SK-N-SH (cell line): ENCODE measurements at regions not wholly inside any gene's neighbourhood (a gene's known extent, or its start where the extent isn't known, plus 50 kb on each side); places are given as distances from the start of the nearest gene placed in this dataset.

Experiments
- ELF1 ChIP-seq: IDR thresholded peaks from 2 replicates; pipeline ENCODE4 v1.4.0; 2012
- EP300 ChIP-seq, 2 experiments: IDR thresholded peaks; 2 replicates each; pipeline versions ENCODE4 v1.4.0 to v1.6.1; 2012; ENCODE audit warnings: borderline replicate concordance in 1 of 2, low read depth in 1 of 2, low read length in 1 of 2
- JUND ChIP-seq: IDR thresholded peaks from 2 replicates; pipeline ENCODE4 v1.4.0; 2012
- NFIC ChIP-seq: IDR thresholded peaks from 2 replicates; pipeline ENCODE4 v1.4.0; 2012; ENCODE audit warnings: borderline replicate concordance
- POLR2AphosphoS5 ChIP-seq: IDR thresholded peaks from 2 replicates; pipeline ENCODE4 v1.6.1; 2012; ENCODE audit warnings: low read depth, low read length
- SMC3 ChIP-seq: IDR thresholded peaks from 2 replicates; pipeline ENCODE4 v1.6.1; 2012; ENCODE audit warnings: low read depth, low read length, improper control_type of control experiment
- TF ChIP-seq, protein P1 (sequence below): IDR thresholded peaks from 2 replicates; pipeline ENCODE4 v1.4.0; 2012; ENCODE audit warnings: low read depth
- TF ChIP-seq, protein P2 (sequence below): fragments of 200-600 bp; sonication (generic); IDR thresholded peaks from 2 replicates; pipeline ENCODE4 v1.6.1; 2017; ENCODE audit warnings: antibody characterized with exemption, mild to moderate bottlenecking, moderate library complexity
- TF ChIP-seq, protein P3 (sequence below): IDR thresholded peaks from 2 replicates; pipeline ENCODE4 v1.4.0; 2012; ENCODE audit warnings: low read depth, borderline replicate concordance
- TF ChIP-seq, protein P4 (sequence below): IDR thresholded peaks from 2 replicates; pipeline ENCODE4 v1.6.1; 2012; ENCODE audit warnings: mild to moderate bottlenecking, low read depth, low read length, moderate library complexity

DNA sequence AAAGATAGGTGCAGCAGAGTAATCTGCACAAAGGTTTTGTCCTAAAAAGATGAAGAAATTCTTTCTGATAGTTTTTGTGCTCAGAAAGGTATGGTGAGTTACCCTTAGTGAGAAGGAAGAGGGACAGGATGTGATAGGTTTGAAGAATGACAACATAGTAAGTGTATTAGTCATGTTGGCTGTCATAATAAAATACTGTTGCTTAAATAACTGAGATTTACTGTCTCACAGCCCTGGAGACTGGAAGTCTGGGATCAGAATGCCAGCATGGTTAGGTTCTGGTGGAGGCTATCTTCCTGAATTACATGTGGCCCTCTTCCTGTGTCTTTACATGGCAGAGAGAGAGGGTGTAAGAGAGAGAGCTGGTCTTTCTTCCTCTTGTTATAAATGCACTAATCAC is 965.2 kb downstream of the TTLL7 start:
- TF ChIP-seq JUND (peak; percentile 64), EP300 (IDR thresholded peaks at IDR 0.05; ENCODE audit: borderline replicate concordance in 1 of 2, low read depth in 1 of 2, low read length in 1 of 2) (peak in 1 of 2 experiments; percentile 87; a peak in 2 of 4 replicates), ELF1 (no peak), SMC3 (no peak), NFIC (peak; percentile 30; the same call in 1 of the 2 replicates), POLR2AphosphoS5 (no peak)
- TF ChIP-seq, protein P1, sequence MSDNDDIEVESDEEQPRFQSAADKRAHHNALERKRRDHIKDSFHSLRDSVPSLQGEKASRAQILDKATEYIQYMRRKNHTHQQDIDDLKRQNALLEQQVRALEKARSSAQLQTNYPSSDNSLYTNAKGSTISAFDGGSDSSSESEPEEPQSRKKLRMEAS, result no peak
- TF ChIP-seq, protein P2, sequence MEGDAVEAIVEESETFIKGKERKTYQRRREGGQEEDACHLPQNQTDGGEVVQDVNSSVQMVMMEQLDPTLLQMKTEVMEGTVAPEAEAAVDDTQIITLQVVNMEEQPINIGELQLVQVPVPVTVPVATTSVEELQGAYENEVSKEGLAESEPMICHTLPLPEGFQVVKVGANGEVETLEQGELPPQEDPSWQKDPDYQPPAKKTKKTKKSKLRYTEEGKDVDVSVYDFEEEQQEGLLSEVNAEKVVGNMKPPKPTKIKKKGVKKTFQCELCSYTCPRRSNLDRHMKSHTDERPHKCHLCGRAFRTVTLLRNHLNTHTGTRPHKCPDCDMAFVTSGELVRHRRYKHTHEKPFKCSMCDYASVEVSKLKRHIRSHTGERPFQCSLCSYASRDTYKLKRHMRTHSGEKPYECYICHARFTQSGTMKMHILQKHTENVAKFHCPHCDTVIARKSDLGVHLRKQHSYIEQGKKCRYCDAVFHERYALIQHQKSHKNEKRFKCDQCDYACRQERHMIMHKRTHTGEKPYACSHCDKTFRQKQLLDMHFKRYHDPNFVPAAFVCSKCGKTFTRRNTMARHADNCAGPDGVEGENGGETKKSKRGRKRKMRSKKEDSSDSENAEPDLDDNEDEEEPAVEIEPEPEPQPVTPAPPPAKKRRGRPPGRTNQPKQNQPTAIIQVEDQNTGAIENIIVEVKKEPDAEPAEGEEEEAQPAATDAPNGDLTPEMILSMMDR, result no peak
- TF ChIP-seq, protein P3, sequence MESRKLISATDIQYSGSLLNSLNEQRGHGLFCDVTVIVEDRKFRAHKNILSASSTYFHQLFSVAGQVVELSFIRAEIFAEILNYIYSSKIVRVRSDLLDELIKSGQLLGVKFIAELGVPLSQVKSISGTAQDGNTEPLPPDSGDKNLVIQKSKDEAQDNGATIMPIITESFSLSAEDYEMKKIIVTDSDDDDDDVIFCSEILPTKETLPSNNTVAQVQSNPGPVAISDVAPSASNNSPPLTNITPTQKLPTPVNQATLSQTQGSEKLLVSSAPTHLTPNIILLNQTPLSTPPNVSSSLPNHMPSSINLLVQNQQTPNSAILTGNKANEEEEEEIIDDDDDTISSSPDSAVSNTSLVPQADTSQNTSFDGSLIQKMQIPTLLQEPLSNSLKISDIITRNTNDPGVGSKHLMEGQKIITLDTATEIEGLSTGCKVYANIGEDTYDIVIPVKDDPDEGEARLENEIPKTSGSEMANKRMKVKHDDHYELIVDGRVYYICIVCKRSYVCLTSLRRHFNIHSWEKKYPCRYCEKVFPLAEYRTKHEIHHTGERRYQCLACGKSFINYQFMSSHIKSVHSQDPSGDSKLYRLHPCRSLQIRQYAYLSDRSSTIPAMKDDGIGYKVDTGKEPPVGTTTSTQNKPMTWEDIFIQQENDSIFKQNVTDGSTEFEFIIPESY, result no peak
- TF ChIP-seq, protein P4, sequence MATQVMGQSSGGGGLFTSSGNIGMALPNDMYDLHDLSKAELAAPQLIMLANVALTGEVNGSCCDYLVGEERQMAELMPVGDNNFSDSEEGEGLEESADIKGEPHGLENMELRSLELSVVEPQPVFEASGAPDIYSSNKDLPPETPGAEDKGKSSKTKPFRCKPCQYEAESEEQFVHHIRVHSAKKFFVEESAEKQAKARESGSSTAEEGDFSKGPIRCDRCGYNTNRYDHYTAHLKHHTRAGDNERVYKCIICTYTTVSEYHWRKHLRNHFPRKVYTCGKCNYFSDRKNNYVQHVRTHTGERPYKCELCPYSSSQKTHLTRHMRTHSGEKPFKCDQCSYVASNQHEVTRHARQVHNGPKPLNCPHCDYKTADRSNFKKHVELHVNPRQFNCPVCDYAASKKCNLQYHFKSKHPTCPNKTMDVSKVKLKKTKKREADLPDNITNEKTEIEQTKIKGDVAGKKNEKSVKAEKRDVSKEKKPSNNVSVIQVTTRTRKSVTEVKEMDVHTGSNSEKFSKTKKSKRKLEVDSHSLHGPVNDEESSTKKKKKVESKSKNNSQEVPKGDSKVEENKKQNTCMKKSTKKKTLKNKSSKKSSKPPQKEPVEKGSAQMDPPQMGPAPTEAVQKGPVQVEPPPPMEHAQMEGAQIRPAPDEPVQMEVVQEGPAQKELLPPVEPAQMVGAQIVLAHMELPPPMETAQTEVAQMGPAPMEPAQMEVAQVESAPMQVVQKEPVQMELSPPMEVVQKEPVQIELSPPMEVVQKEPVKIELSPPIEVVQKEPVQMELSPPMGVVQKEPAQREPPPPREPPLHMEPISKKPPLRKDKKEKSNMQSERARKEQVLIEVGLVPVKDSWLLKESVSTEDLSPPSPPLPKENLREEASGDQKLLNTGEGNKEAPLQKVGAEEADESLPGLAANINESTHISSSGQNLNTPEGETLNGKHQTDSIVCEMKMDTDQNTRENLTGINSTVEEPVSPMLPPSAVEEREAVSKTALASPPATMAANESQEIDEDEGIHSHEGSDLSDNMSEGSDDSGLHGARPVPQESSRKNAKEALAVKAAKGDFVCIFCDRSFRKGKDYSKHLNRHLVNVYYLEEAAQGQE, result no peak
